NT2/D1 (cell line): ENCODE measurements at regions not wholly inside any gene's neighbourhood (a gene's known extent, or its start where the extent isn't known, plus 50 kb on each side); places are given as distances from the start of the nearest gene placed in this dataset.

Experiments used
- DNase-seq: peaks from one replicate; pipeline ENCODE4 v3.0.0-alpha.2; 2011; ENCODE audit warnings: low read depth, low spot score
- H3K27me3 ChIP-seq: 2 replicates; pipeline ENCODE4 v1.6.0; 2011; ENCODE audit warnings: mild to moderate bottlenecking; ENCODE audit not compliant: insufficient read length, insufficient read depth
- H3K36me3 ChIP-seq: 2 replicates; pipeline ENCODE4 v1.6.1; 2011; ENCODE audit warnings: mild to moderate bottlenecking, low read length, mixed read lengths; ENCODE audit not compliant: insufficient read depth, insufficient read length
- H3K4me1 ChIP-seq: 2 replicates; pipeline ENCODE4 v1.5.1; 2011; ENCODE audit not compliant: insufficient read depth, insufficient read length
- H3K4me3 ChIP-seq: 2 replicates; pipeline ENCODE4 v1.5.1; 2011; ENCODE audit warnings: low read depth; ENCODE audit not compliant: insufficient read length
- H3K9ac ChIP-seq: 2 replicates; pipeline ENCODE4 v1.6.0; 2011; ENCODE audit warnings: low read depth; ENCODE audit not compliant: insufficient read length
- H3K9me3 ChIP-seq: 2 replicates; pipeline ENCODE4 v1.5.1; 2011; ENCODE audit warnings: mild to moderate bottlenecking, low read length; ENCODE audit not compliant: insufficient read depth
- SUZ12 ChIP-seq: IDR thresholded peaks from 2 replicates; pipeline ENCODE4 v1.6.1; 2011; ENCODE audit not compliant: insufficient read length, insufficient read depth; ENCODE audit errors: extremely low read depth
- YY1 ChIP-seq: IDR thresholded peaks from 2 replicates; pipeline ENCODE4 v1.6.1; 2011; ENCODE audit not compliant: insufficient read length, insufficient read depth
- ZNF274 ChIP-seq: IDR thresholded peaks from 2 replicates; pipeline ENCODE4 v1.6.1; 2011; ENCODE audit warnings: mild to moderate bottlenecking, low read depth, low read length

GRCh38 chr20:52542131-52542530, 350.6 kb upstream of the ZFP64 start:
- no peak for DNase-seq
- H3K9ac ChIP-seq = no peak overlapping the region
- H3K4me1 ChIP-seq = no peaks in the 10 kb centered on the region
- peaks cover 16% of the 10 kb centered on the region for H3K9me3 ChIP-seq
- no peaks in the 10 kb centered on the region for H3K27me3 ChIP-seq
- TF ChIP-seq ZNF274 (no peak), SUZ12 (no peak)
- no peaks in the 10 kb centered on the region for H3K36me3 ChIP-seq
- H3K4me3 ChIP-seq = no peak overlapping the region

DNA sequence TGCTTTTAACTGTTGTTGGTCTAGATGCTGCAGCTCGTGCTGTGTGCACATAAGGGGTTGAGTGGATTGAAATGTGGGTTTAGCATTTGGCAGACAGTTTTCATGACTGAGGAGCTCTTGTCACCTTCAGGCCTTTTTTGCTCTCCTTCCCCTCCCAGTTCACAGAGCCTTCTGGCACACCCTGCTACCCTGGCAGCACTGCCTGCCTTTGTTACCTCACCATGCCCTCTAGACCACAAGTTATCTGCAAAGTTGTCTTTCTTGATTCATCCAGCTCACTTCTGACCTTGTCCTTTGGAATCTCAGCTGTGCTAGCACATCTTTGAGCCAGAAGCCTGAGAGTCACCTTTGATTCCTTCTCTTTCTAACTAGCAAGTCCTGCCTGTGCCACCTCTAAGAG, 348.9 kb upstream of the ZFP64 start:
- peaks cover 16% of the 10 kb centered on the region for H3K9me3 ChIP-seq
- H3K27me3 ChIP-seq = no peaks in the 10 kb centered on the region
- H3K4me3 ChIP-seq = no peak overlapping the region
- TF ChIP-seq YY1 (no peak), ZNF274 (no peak), SUZ12 (no peak)
- no peak for DNase-seq
- H3K36me3 ChIP-seq = no peaks in the 10 kb centered on the region
- no peak overlapping the region for H3K9ac ChIP-seq
- H3K4me1 ChIP-seq = no peaks in the 10 kb centered on the region

- no peak for DNase-seq
- H3K4me3 ChIP-seq = no peak overlapping the region
- H3K36me3 ChIP-seq = no peaks in the 10 kb centered on the region
- H3K9ac ChIP-seq = no peak overlapping the region
- no peaks in the 10 kb centered on the region for H3K4me1 ChIP-seq
- H3K9me3 ChIP-seq = peaks cover 16% of the 10 kb centered on the region
- no peaks in the 10 kb centered on the region for H3K27me3 ChIP-seq
- TF ChIP-seq ZNF274 = no peak
- no peak for TF ChIP-seq YY1
- TF ChIP-seq SUZ12 = no peak
Measured at GRCh38 chr20:52539891-52540290, 348.3 kb upstream of the ZFP64 start.

GRCh38 chr20:52536841-52537400, 345.3 kb upstream of the ZFP64 start:
- TF ChIP-seq SUZ12 (no peak), ZNF274 (no peak), YY1 (no peak)
- Histone ChIP-seq H3K9ac (no peak overlapping the region), H3K4me3 (no peak overlapping the region), H3K36me3 (no peaks in the 10 kb centered on the region), H3K4me1 (no peaks in the 10 kb centered on the region), H3K27me3 (no peaks in the 10 kb centered on the region), H3K9me3 (peaks cover 2% of the 10 kb centered on the region)
- no peak for DNase-seq

- TF ChIP-seq YY1 (no peak), SUZ12 (no peak), ZNF274 (no peak)
- H3K4me3 ChIP-seq = no peak overlapping the region
- H3K4me1 ChIP-seq = no peaks in the 10 kb centered on the region
- H3K27me3 ChIP-seq = no peaks in the 10 kb centered on the region
- no peak for DNase-seq
- no peaks in the 10 kb centered on the region for H3K9me3 ChIP-seq
- no peak overlapping the region for H3K9ac ChIP-seq
- no peaks in the 10 kb centered on the region for H3K36me3 ChIP-seq
Measured at GRCh38 chr20:52536040-52536439, 344.5 kb upstream of the ZFP64 start.

DNA sequence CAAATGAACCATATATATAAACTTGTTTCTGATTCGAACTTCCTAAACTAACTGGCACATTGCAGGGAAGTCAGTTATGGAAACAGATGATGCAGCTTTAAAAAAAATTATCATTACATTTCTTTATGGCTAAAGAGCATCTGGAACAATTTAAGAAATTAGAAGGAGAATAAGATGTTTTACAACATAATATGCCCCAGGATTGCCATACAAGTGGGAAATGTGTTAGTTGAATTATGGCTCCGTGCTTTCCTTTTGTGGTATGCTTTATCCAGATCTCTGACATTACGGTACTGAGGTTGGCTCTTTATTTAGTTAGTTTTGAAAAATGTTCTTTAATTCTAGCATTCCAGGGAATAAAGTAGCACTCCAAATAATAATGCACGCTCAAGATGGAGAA, 343.0 kb upstream of the ZFP64 start:
- H3K27me3 ChIP-seq = no peaks in the 10 kb centered on the region
- no peak for DNase-seq
- H3K9me3 ChIP-seq = no peaks in the 10 kb centered on the region
- H3K4me1 ChIP-seq = no peaks in the 10 kb centered on the region
- no peaks in the 10 kb centered on the region for H3K36me3 ChIP-seq
- H3K4me3 ChIP-seq = no peak overlapping the region
- no peak overlapping the region for H3K9ac ChIP-seq
- TF ChIP-seq ZNF274 = no peak
- TF ChIP-seq SUZ12 = no peak
- no peak for TF ChIP-seq YY1

DNA sequence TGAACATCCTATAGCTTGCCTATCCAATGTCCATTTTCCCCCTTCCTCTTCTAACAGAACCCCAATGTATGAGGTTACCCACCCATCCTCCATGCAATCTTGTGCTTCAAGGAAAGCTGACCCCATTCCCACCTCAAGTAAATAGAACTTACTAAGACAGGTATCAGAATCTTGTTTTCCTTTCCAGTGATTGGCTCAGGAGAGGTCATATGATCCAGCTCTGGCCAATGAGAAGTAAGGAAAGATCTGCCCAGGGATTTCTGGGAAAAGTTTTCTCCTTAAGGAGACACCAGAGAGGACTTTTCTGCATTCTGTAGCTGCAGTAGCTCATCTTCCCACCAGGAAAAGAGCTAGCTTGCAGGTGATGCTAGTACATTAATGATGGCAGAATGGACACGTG, 341.8 kb upstream of the ZFP64 start:
- no peak for DNase-seq
- no peaks in the 10 kb centered on the region for H3K4me1 ChIP-seq
- H3K9ac ChIP-seq = no peak overlapping the region
- no peak overlapping the region for H3K4me3 ChIP-seq
- no peak for TF ChIP-seq SUZ12
- no peak for TF ChIP-seq ZNF274
- TF ChIP-seq YY1 = no peak
- no peaks in the 10 kb centered on the region for H3K9me3 ChIP-seq
- H3K36me3 ChIP-seq = no peaks in the 10 kb centered on the region
- no peaks in the 10 kb centered on the region for H3K27me3 ChIP-seq

DNA sequence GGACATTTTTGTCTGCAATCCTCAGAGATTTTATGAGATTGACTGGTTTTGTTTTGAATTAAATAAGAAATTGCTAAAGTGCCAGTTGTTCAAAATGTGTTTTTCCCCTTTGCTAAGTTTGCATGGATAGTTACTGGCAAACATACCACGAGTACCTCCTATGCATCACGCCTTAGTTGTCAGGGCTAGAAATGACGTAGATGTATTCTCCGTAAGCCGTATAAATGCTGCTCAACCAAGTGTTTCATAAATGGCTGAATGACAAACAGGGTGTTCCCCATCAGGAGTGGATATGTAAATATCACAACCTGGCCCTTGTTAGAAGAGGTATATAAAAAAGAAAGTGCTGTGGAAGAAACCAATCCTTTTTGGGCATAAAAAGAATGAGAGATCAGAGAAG, 341.1 kb upstream of the ZFP64 start:
- no peak for DNase-seq
- H3K36me3 ChIP-seq = no peaks in the 10 kb centered on the region
- no peaks in the 10 kb centered on the region for H3K9me3 ChIP-seq
- H3K9ac ChIP-seq = no peak overlapping the region
- H3K27me3 ChIP-seq = no peaks in the 10 kb centered on the region
- TF ChIP-seq SUZ12 (no peak), YY1 (no peak), ZNF274 (no peak)
- no peak overlapping the region for H3K4me3 ChIP-seq
- H3K4me1 ChIP-seq = no peaks in the 10 kb centered on the region
